Right lobe of liver (tissue), 6 donors: ENCODE measurements at regions not wholly inside any gene's neighbourhood (a gene's known extent, or its start where the extent isn't known, plus 50 kb on each side); places are given as distances from the start of the nearest gene placed in this dataset.
A peak's percentile ranks its signal among the peaks of the same experiment; 100 is the strongest.

Source experiments
- ATAC-seq, 4 donors: fragments of 200-7000 bp; cut with Tn5 transposase; one replicate each; pipeline ENCODE4 v1.9.1; 2020; ENCODE audit warnings: mild to moderate bottlenecking in 4 of 4, moderate library complexity in 4 of 4
- DNase-seq, 3 donors: peaks; one replicate each; pipeline ENCODE4 v3.0.0-alpha.2; 2020
- H3K27ac ChIP-seq, 3 donors: fragments of 200-600 bp; one replicate each; pipeline ENCODE4 v1.8.0; 2022
- H3K27me3 ChIP-seq, 2 donors: fragments of 200-600 bp; one replicate each; pipeline ENCODE4 v1.8.0; 2022
- H3K36me3 ChIP-seq, 4 donors: fragments of 200-600 bp; sonication (generic) in 1 of 4; one replicate each; pipeline versions ENCODE4 v1.5.1 to v1.8.0; 2017 to 2022; ENCODE audit warnings: control low read depth in 1 of 4
- H3K4me1 ChIP-seq, 4 donors: fragments of 200-600 bp; sonication (generic) in 1 of 4; one replicate each; pipeline versions ENCODE4 v1.5.1 to v1.8.0; 2017 to 2022; ENCODE audit warnings: control low read depth in 1 of 4
- H3K4me3 ChIP-seq, 3 donors: fragments of 200-600 bp; one replicate each; pipeline ENCODE4 v1.8.0; 2022
- H3K9me3 ChIP-seq, 4 donors: fragments of 200-600 bp; sonication (generic) in 1 of 4; one replicate each; pipeline versions ENCODE4 v1.5.1 to v1.8.0; 2017 to 2022; ENCODE audit warnings: control low read depth in 1 of 4
- CTCF ChIP-seq, 4 donors: fragments of 200-600 bp in 3 of 4; fragments of 450-650 bp in 1 of 4; IDR thresholded peaks; one replicate each; pipeline versions ENCODE4 v1.5.1 to v1.8.0; 2016 to 2022; ENCODE audit warnings: antibody characterized with exemption in 4 of 4, mild to moderate bottlenecking in 2 of 4
- POLR2A ChIP-seq: fragments of 450-650 bp; IDR thresholded peaks from one replicate; pipeline ENCODE4 v1.6.1; 2017; ENCODE audit warnings: antibody characterized with exemption, mild to moderate bottlenecking
- WGBS: methylation state at CpG from one replicate; pipeline ENCODE4 v1.1.6; 2018; ENCODE audit warnings: low coverage, low lambda C conversion rate; ENCODE audit not compliant: insufficient coverage; ENCODE audit errors: missing lambda C conversion rate; 5-methylcytosine and 5-hydroxymethylcytosine counted together
- intact Hi-C, 2 donors: fragments of 100-400 bp; cut with DNase I; formaldehyde crosslinking; loops; one replicate each; pipeline versions ENCODE4 v1.11.2 to v1.14.1; 2022
- donor health status: DM: no; HTN: yes; CAD: no.
- donor health status: DM: no; HTN: no; CAD: no.
- donor health status: DM: no; HTN: no; CAD: no.
- donor health status: DM: no; HTN: yes; CAD: no.
- donor health status: DM: no; HTN: yes; CAD: no.

DNA sequence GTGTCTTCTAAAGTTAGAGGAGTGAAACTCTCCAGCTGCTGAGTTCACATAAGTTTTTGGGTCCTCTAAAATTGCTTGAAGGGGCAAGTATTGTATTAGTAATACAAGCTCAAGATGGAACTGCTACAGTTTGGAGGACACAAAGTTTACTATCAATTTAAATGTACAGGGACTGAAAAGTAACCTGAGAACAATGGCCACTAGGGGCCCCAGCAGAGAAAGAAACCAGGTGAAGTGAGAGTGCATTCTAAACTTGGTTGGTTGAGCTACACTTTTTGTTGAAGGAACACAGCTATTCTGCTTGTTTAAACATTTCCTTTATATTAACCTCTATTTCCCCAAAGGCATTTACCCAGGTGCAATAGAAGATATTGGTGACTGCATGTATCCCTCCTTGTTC lies 755.5 kb downstream of the GBE1 start:
- Histone ChIP-seq H3K27ac (no peak overlapping the region), H3K27me3 (no peaks in the 10 kb centered on the region), H3K36me3 (no peaks in the 10 kb centered on the region), H3K4me3 (no peak overlapping the region), H3K4me1 (no peaks in the 10 kb centered on the region), H3K9me3 (no peaks in the 10 kb centered on the region)
- no peak for DNase-seq
- ATAC-seq: no peak
- TF ChIP-seq CTCF (IDR thresholded peaks at IDR 0.05) (peak; percentile 16 to 21 (median 18)), POLR2A (no peak)
- intact Hi-C loops: no loop called here

DNA sequence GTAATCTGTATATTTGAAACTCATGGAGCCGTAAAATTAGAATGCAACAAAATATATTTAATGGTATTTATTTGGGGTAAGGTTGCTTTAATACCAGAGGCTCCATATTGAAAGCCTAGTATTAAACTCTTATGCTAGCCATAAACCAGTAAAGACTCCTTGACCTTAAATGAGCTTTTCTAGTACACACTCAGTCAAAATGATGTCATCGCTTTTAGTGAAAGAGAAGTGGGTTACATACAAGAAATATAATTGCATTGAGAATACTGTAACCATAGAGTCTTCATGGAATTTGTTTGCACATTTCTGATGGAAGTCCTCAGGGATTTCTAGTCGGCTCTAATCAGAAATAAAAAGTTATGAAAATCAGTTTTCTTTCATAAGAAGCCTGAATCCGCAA lies 757.6 kb downstream of the GBE1 start:
- no peaks in the 10 kb centered on the region for H3K9me3 ChIP-seq
- ATAC-seq (no peak), DNase-seq (no peak)
- peaks cover 0 to 13% (median 0%) of the 10 kb centered on the region in 4 donors for H3K4me1 ChIP-seq
- intact Hi-C loops: no loop called here
- H3K27me3 ChIP-seq: no peaks in the 10 kb centered on the region
- no peak overlapping the region for H3K4me3 ChIP-seq
- no peak overlapping the region for H3K27ac ChIP-seq
- WGBS: 78% methylated on average over 4 of the region's 4 CpGs
- H3K36me3 ChIP-seq: no peaks in the 10 kb centered on the region
- TF ChIP-seq CTCF (IDR thresholded peaks at IDR 0.05): no peak
- no peak for TF ChIP-seq POLR2A

- TF ChIP-seq POLR2A (no peak), CTCF (IDR thresholded peaks at IDR 0.05) (no peak)
- intact Hi-C loops: no loop called here
- H3K27me3 ChIP-seq: no peaks in the 10 kb centered on the region
- no peak for DNase-seq
- no peaks in the 10 kb centered on the region for H3K9me3 ChIP-seq
- no peak for ATAC-seq
- no peak overlapping the region for H3K27ac ChIP-seq
- no peak overlapping the region for H3K4me3 ChIP-seq
- 26% methylated on average over 1 of the region's 1 CpG for WGBS
- no peaks in the 10 kb centered on the region for H3K36me3 ChIP-seq
- H3K4me1 ChIP-seq: peaks cover 0 to 19% (median 0%) of the 10 kb centered on the region in 4 donors
Measured at GRCh38 chr3:81003008-81003645, 758.3 kb downstream of the GBE1 start.

DNA sequence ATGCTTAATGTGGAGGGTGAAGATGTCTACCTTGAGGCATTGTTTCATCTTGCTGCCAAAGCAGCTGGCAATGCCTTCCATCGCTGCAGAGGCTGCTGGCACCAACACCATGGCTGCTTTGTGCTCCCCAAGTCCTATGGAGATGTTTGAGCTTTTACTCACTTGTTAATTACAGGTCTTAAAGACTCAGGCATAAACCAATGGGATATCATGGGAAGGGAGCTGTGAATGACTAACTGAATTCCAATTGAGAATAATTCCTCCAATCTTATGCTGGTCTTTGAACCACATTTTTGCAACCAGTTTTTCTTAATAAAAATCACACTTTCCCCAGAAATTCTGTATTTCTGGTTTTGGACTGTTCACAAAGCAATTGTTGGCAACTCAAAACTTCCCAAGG lies 762.0 kb downstream of the GBE1 start:
- Histone ChIP-seq H3K4me1 (peaks cover 0 to 33% (median 3%) of the 10 kb centered on the region in 4 donors), H3K9me3 (no peaks in the 10 kb centered on the region), H3K27ac (no peak overlapping the region), H3K27me3 (no peaks in the 10 kb centered on the region), H3K36me3 (no peaks in the 10 kb centered on the region), H3K4me3 (no peak overlapping the region)
- ATAC-seq (no peak), DNase-seq (no peak)
- 67% methylated on average over 1 of the region's 1 CpG for WGBS
- TF ChIP-seq POLR2A (no peak), CTCF (IDR thresholded peaks at IDR 0.05) (no peak)
- intact Hi-C loops: no loop called here

GRCh38 chr3:80998022-80998421 lies 763.4 kb downstream of the GBE1 start:
- H3K9me3 ChIP-seq: no peaks in the 10 kb centered on the region
- peak overlapping the region in 2 of 3 donors; percentile 5 to 25 for H3K4me3 ChIP-seq
- ATAC-seq (peak in 3 of 4 donors; percentile 6 to 51 (median 14)), DNase-seq (no peak)
- peak overlapping the region in 1 of 3 donors; percentile 25 for H3K27ac ChIP-seq
- TF ChIP-seq POLR2A (no peak), CTCF (IDR thresholded peaks at IDR 0.05) (no peak)
- H3K4me1 ChIP-seq: peaks cover 0 to 37% (median 4%) of the 10 kb centered on the region in 4 donors
- intact Hi-C loops: no loop called here
- no peaks in the 10 kb centered on the region for H3K27me3 ChIP-seq
- WGBS: 39% methylated on average over 2 of the region's 2 CpGs
- no peaks in the 10 kb centered on the region for H3K36me3 ChIP-seq
